B cell (primary cell): ENCODE measurements at regions not wholly inside any gene's neighbourhood (a gene's known extent, or its start where the extent isn't known, plus 50 kb on each side); places are given as distances from the start of the nearest gene placed in this dataset.

ENCODE experiments used
- ATAC-seq: fragments of 200-7000 bp; cut with Tn5 transposase; one replicate; pipeline ENCODE4 v1.10.0; 2021; ENCODE audit warnings: low read depth, mild to moderate bottlenecking, moderate number of reproducible peaks, moderate library complexity
- CTCF ChIA-PET: fragments of 350-600 bp; sonication (Branson Sonifier 250); formaldehyde crosslinking; loops from one replicate; lab custom pipeline; 2021; ENCODE audit warnings: antibody characterized with exemption, inconsistent platforms; lab: Charles Lee
- POLR2A ChIA-PET: fragments of 350-600 bp; sonication (Branson Sonifier 250); formaldehyde crosslinking; loops from one replicate; lab custom pipeline; 2021; ENCODE audit warnings: antibody characterized with exemption; lab: Charles Lee
- DNase-seq: peaks from one replicate; pipeline ENCODE4 v3.0.0; 2013
- H2AFZ ChIP-seq: 2 replicates; pipeline ENCODE4 v1.6.1; 2012; ENCODE audit warnings: mild to moderate bottlenecking, low read depth, low read length; ENCODE audit not compliant: insufficient read depth, poor library complexity, severe bottlenecking
- H3K27ac ChIP-seq, 2 donors: 1 replicate in 1 of 2; 2 replicates in 1 of 2; pipeline ENCODE4 v1.5.1; 2012 to 2013; ENCODE audit warnings: low read length in 2 of 2, mild to moderate bottlenecking in 2 of 2, moderate library complexity in 1 of 2
- H3K27me3 ChIP-seq, 4 experiments: fragments of 200-600 bp in 1 of 4; sonication (generic) in 1 of 4; replicated peaks in 1 of 4; 1 replicate in 2 of 4; 2 replicates in 2 of 4; pipeline versions ENCODE4 v1.6.1 to v1.7.0; 2013 to 2016; ENCODE audit warnings: low read length in 3 of 4, mild to moderate bottlenecking in 2 of 4, mixed read lengths in 1 of 4, moderate library complexity in 1 of 4; ENCODE audit not compliant: insufficient read depth in 4 of 4, control insufficient read depth in 3 of 4; ENCODE audit errors: control extremely low read depth in 1 of 4
- H3K36me3 ChIP-seq, 2 experiments: replicated peaks in 1 of 2; 1 replicate in 1 of 2; 2 replicates in 1 of 2; pipeline versions ENCODE4 v1.6.1 to v1.7.1; 2013; ENCODE audit warnings: low read length in 1 of 2; ENCODE audit not compliant: insufficient read depth in 2 of 2, control insufficient read depth in 1 of 2; ENCODE audit errors: control extremely low read depth in 1 of 2, extremely low read depth in 1 of 2
- H3K4me1 ChIP-seq, 2 donors: fragments of 200-600 bp in 1 of 2; sonication (generic) in 1 of 2; 1 replicate in 1 of 2; 2 replicates in 1 of 2; pipeline versions ENCODE4 v1.5.1 to v1.6.1; 2013 to 2017; ENCODE audit warnings: low read length in 2 of 2; ENCODE audit not compliant: control insufficient read depth in 2 of 2, insufficient read depth in 2 of 2
- H3K4me2 ChIP-seq: replicated peaks from 2 replicates; pipeline ENCODE3; 2012; ENCODE audit warnings: mild to moderate bottlenecking, low read depth, low read length; ENCODE audit not compliant: poor library complexity, severe bottlenecking
- H3K4me3 ChIP-seq, 5 experiments: fragments of 200-600 bp in 1 of 5; sonication (generic) in 1 of 5; 1 replicate in 3 of 5; 2 replicates in 2 of 5; pipeline versions ENCODE4 v1.5.1 to v1.7.0; 2011 to 2016; ENCODE audit warnings: low read length in 4 of 5, mild to moderate bottlenecking in 4 of 5, low read depth in 2 of 5, control low read depth in 1 of 5, moderate library complexity in 1 of 5; ENCODE audit not compliant: insufficient read depth in 1 of 5; ENCODE audit errors: control extremely low read depth in 1 of 5, extremely low read depth in 1 of 5
- H3K79me2 ChIP-seq: fragments of 200-600 bp; sonication (generic); one replicate; pipeline ENCODE4 v1.6.0; 2016; ENCODE audit warnings: low read length; ENCODE audit not compliant: control insufficient read depth, insufficient read depth
- H3K9ac ChIP-seq: fragments of 200-600 bp; sonication (generic); 2 replicates; pipeline ENCODE4 v1.6.1; 2017; ENCODE audit warnings: mild to moderate bottlenecking, low read length, moderate library complexity
- H3K9me3 ChIP-seq, 3 donors: one replicate each; pipeline versions ENCODE4 v1.6.1 to v1.7.1; 2013; ENCODE audit warnings: low read length in 2 of 3; ENCODE audit not compliant: control insufficient read depth in 2 of 3, insufficient read depth in 1 of 3; ENCODE audit errors: control extremely low read depth in 1 of 3
- H4K20me1 ChIP-seq: 2 replicates; pipeline ENCODE4 v1.6.0; 2012; ENCODE audit warnings: mild to moderate bottlenecking, low read length; ENCODE audit not compliant: insufficient read depth, control insufficient read depth, poor library complexity, severe bottlenecking
- H3K27ac Mint-ChIP-seq: one replicate; pipeline ENCODE4 v1.8.0; 2021; ENCODE audit warnings: mixed read lengths
- H3K27me3 Mint-ChIP-seq: one replicate; pipeline ENCODE4 v1.8.0; 2021; ENCODE audit warnings: mixed read lengths
- H3K4me1 Mint-ChIP-seq: one replicate; pipeline ENCODE4 v1.8.0; 2021; ENCODE audit warnings: mixed read lengths
- H3K4me3 Mint-ChIP-seq: one replicate; pipeline ENCODE4 v1.8.0; 2021; ENCODE audit warnings: mixed read lengths
- H3K9me3 Mint-ChIP-seq: one replicate; pipeline ENCODE4 v1.8.0; 2022; ENCODE audit warnings: mixed read lengths; ENCODE audit not compliant: insufficient read depth
- CTCF ChIP-seq: fragments of 200-600 bp; IDR thresholded peaks from one replicate; pipeline ENCODE4 v1.8.0; 2022; ENCODE audit warnings: antibody characterized with exemption, mild to moderate bottlenecking
- EZH2 ChIP-seq: IDR thresholded peaks from 2 replicates; pipeline ENCODE4 v1.6.1; 2012; ENCODE audit warnings: borderline replicate concordance, low read depth, mild to moderate bottlenecking, moderate library complexity, low read length; ENCODE audit not compliant: insufficient read depth, poor library complexity, severe bottlenecking
- WGBS: methylation state at CpG from one replicate; pipeline ENCODE4 v1.1.5; 2013; ENCODE audit warnings: missing lambda C conversion rate; ENCODE audit not compliant: insufficient coverage; 5-methylcytosine and 5-hydroxymethylcytosine counted together
- intact Hi-C: fragments of 100-400 bp; cut with micrococcal nuclease; formaldehyde crosslinking; loops from one replicate; pipeline ENCODE4 v1.10.0; 2022

- no peaks in the 10 kb centered on the region for H3K9me3 ChIP-seq
- no peaks in the 10 kb centered on the region for H3K9me3 Mint-ChIP-seq
- intact Hi-C loops, result no loop called here
- H3K27me3 ChIP-seq, result peaks cover 0 to 2% (median 0%) of the 10 kb centered on the region in 4 experiments
- H2AFZ ChIP-seq, result no peak overlapping the region
- H3K4me1 ChIP-seq, result no peaks in the 10 kb centered on the region
- H4K20me1 ChIP-seq, result no peaks in the 10 kb centered on the region
- no peak overlapping the region for H3K9ac ChIP-seq
- ChIA-PET POLR2A (no interaction called here), CTCF (no interaction called here)
- no peak overlapping the region for H3K4me3 Mint-ChIP-seq
- no peaks in the 10 kb centered on the region for H3K36me3 ChIP-seq
- DNase-seq, result no peak
- peaks cover 23% of the 10 kb centered on the region for H3K27me3 Mint-ChIP-seq
- no peak for TF ChIP-seq EZH2
- no peak for TF ChIP-seq CTCF
- H3K4me1 Mint-ChIP-seq, result no peaks in the 10 kb centered on the region
- H3K4me3 ChIP-seq, result no peak overlapping the region
- H3K27ac ChIP-seq, result no peak overlapping the region
- no peak overlapping the region for H3K27ac Mint-ChIP-seq
- no peak for ATAC-seq
- no peaks in the 10 kb centered on the region for H3K79me2 ChIP-seq
- no peak overlapping the region for H3K4me2 ChIP-seq
These were observed 96.8 kb downstream of the GC start for GRCh38 chr4:71687056-71687455.

GRCh38 chr4:71685975-71686374, 97.9 kb downstream of the GC start:
- 83% methylated on average over 1 of the region's 1 CpG for whole genome bisulfite sequencing
- Mint-ChIP-seq H3K4me3 (no peak overlapping the region), H3K4me1 (no peaks in the 10 kb centered on the region), H3K27ac (no peak overlapping the region), H3K9me3 (no peaks in the 10 kb centered on the region), H3K27me3 (peaks cover 23% of the 10 kb centered on the region)
- Histone ChIP-seq H3K27me3 (peaks cover 0 to 2% (median 0%) of the 10 kb centered on the region in 4 experiments), H3K9me3 (no peaks in the 10 kb centered on the region), H3K79me2 (no peaks in the 10 kb centered on the region), H3K4me1 (no peaks in the 10 kb centered on the region), H3K9ac (no peak overlapping the region), H3K27ac (no peak overlapping the region), H4K20me1 (no peaks in the 10 kb centered on the region), H3K4me2 (no peak overlapping the region), H3K4me3 (no peak overlapping the region), H2AFZ (no peak overlapping the region), H3K36me3 (no peaks in the 10 kb centered on the region)
- no peak for DNase-seq
- TF ChIP-seq CTCF (no peak), EZH2 (no peak)
- ATAC-seq, result no peak
- POLR2A ChIA-PET, result no interaction called here
- intact Hi-C loops, result no loop called here
- CTCF ChIA-PET, result no interaction called here
